ENCODE measurements at regions not wholly inside any gene's neighbourhood (a gene's known extent, or its start where the extent isn't known, plus 50 kb on each side); places are given as distances from the start of the nearest gene placed in this dataset.

- no peak for TF ChIP-seq ZNF658 (tag by site-specific recombination; IDR thresholded peaks at IDR 0.05)
- no peak for TF ChIP-seq ZNF324 (tag by site-specific recombination; IDR thresholded peaks at IDR 0.05)
- no peak for TF ChIP-seq ZBTB44 (tag by site-specific recombination; IDR thresholded peaks at IDR 0.05)
- 0 out of 2 replicates have a peak, but pooled peaks have one; percentile 6 for TF ChIP-seq ZIC2 (tag by site-specific recombination; IDR thresholded peaks at IDR 0.05)
- peaks cover 7% of the 10 kb centered on the region for H3K4me1 ChIP-seq (ENCODE audit: control insufficient read depth, insufficient read depth, low read length)
- no peak overlapping the region for H3K27ac ChIP-seq (ENCODE audit: extremely low read depth, low read depth, low read length)
- no peaks in the 10 kb centered on the region for H3K9me3 ChIP-seq (ENCODE audit: control insufficient read depth, insufficient read depth, low read depth, low read length)
- H3K36me3 ChIP-seq (ENCODE audit: control insufficient read depth in 2 of 2, insufficient read depth in 1 of 2, low read length in 2 of 2), result no peaks in the 10 kb centered on the region
- ChIA-PET CTCF (interaction anchor here (0.5 kb wide), 1 partner anchor 344 kb away, joined by 3 read pairs; no protein-coding TSS in a partner anchor), POLR2A (interaction anchor here (0.6 kb wide), 1 partner anchor 240 kb away, joined by 3 read pairs; no protein-coding TSS in a partner anchor)
- no peak overlapping the region for H3K4me3 ChIP-seq (ENCODE audit: low read depth, low read length)
Measured at GRCh38 chr15:99452728-99453636, 112.8 kb upstream of the MEF2A start.

- Histone ChIP-seq H3K36me3 (ENCODE audit: control insufficient read depth in 2 of 2, insufficient read depth in 1 of 2, low read length in 2 of 2) (no peaks in the 10 kb centered on the region), H3K27ac (ENCODE audit: extremely low read depth, low read depth, low read length) (no peak overlapping the region), H3K9me3 (ENCODE audit: control insufficient read depth, insufficient read depth, low read depth, low read length) (no peaks in the 10 kb centered on the region; the same call in 1 of the 2 replicates), H3K4me1 (ENCODE audit: control insufficient read depth, insufficient read depth, low read length) (peaks cover 7% of the 10 kb centered on the region), H3K4me3 (ENCODE audit: low read depth, low read length) (no peak overlapping the region)
- TF ChIP-seq ZBTB8A (tag by site-specific recombination; IDR thresholded peaks at IDR 0.05), result no peak
- no peak for TF ChIP-seq ZNF830 (tag by site-specific recombination; IDR thresholded peaks at IDR 0.05; ENCODE audit: low read depth)
- TF ChIP-seq ZNF202 (tag by site-specific recombination; IDR thresholded peaks at IDR 0.05; ENCODE audit: borderline replicate concordance), result no peak
- ChIA-PET CTCF (no interaction called here), POLR2A (interaction anchor here (0.6 kb wide), 1 partner anchor 241 kb away, joined by 3 read pairs; no protein-coding TSS in a partner anchor)
Measured at GRCh38 chr15:99453637-99454030, 112.2 kb upstream of the MEF2A start.

- Histone ChIP-seq H3K27ac (ENCODE audit: extremely low read depth, low read depth, low read length) (no peak overlapping the region; the same call in 1 of the 2 replicates), H3K4me3 (ENCODE audit: low read depth, low read length) (no peak overlapping the region), H3K36me3 (ENCODE audit: control insufficient read depth in 2 of 2, insufficient read depth in 1 of 2, low read length in 2 of 2) (no peaks in the 10 kb centered on the region), H3K9me3 (ENCODE audit: control insufficient read depth, insufficient read depth, low read depth, low read length) (no peaks in the 10 kb centered on the region; the same call in 1 of the 2 replicates), H3K4me1 (ENCODE audit: control insufficient read depth, insufficient read depth, low read length) (peaks cover 7% of the 10 kb centered on the region)
- TF ChIP-seq ZNF221 (tag by site-specific recombination; IDR thresholded peaks at IDR 0.05; ENCODE audit: borderline replicate concordance) (no peak), ZNF140 (tag by site-specific recombination; IDR thresholded peaks at IDR 0.05) (no peak), REST (tag by site-specific recombination; IDR thresholded peaks at IDR 0.05) (no peak), ZSCAN30 (tag by site-specific recombination; IDR thresholded peaks at IDR 0.05) (no peak), ZBTB17 (tag by site-specific recombination; IDR thresholded peaks at IDR 0.05) (no peak), ZNF510 (tag by site-specific recombination; IDR thresholded peaks at IDR 0.05; ENCODE audit: insufficient replicate concordance) (no peak), PRDM4 (tag by site-specific recombination; IDR thresholded peaks at IDR 0.05) (no peak)
- ChIA-PET POLR2A (no interaction called here), CTCF (interaction anchor here (1.6 kb wide), 1 partner anchor 250 kb away, joined by 3 read pairs; no protein-coding TSS in a partner anchor)
Measured at GRCh38 chr15:99454107-99454809, 111.5 kb upstream of the MEF2A start.

All from HEK293 (cell line).